ENCODE measurements at regions not wholly inside any gene's neighbourhood (a gene's known extent, or its start where the extent isn't known, plus 50 kb on each side); places are given as distances from the start of the nearest gene placed in this dataset.

- no peaks in the 10 kb centered on the region for H3K9me3 ChIP-seq (replicated peaks; ENCODE audit: insufficient read depth, low read length)
- no peaks in the 10 kb centered on the region for H4K20me1 ChIP-seq (ENCODE audit: insufficient read depth, low read length)
- no peak overlapping the region for H3K4me2 ChIP-seq (ENCODE audit: low read depth, low read length)
- H3K4me1 ChIP-seq (ENCODE audit: low read length) = peaks cover 6% of the 10 kb centered on the region
- H2AFZ ChIP-seq (ENCODE audit: low read length) = no peak overlapping the region
- H3K4me3 ChIP-seq (ENCODE audit: low read length) = no peak overlapping the region
- no peak for DNase-seq
- no peaks in the 10 kb centered on the region for H3K36me3 ChIP-seq (replicated peaks; ENCODE audit: insufficient read depth, low read length)
- no peaks in the 10 kb centered on the region for H3K79me2 ChIP-seq (ENCODE audit: low read length)
- no peak overlapping the region for H3K27ac ChIP-seq (ENCODE audit: low read length)
- no peaks in the 10 kb centered on the region for H3K9me2 ChIP-seq (replicated peaks; ENCODE audit: insufficient read depth, low read length)
- TF ChIP-seq EZH2 (optimal IDR thresholded peaks at IDR 0.05; ENCODE audit: low read depth, low read length) (no peak), CTCF (IDR thresholded peaks at IDR 0.05; ENCODE audit: low read length) (no peak), EZH2phosphoT487 (IDR thresholded peaks at IDR 0.05; ENCODE audit: low read length) (no peak)
- no peak overlapping the region for H3K9ac ChIP-seq (ENCODE audit: low read length)
- H3F3A ChIP-seq (ENCODE audit: insufficient read depth, low read length) = no peaks in the 10 kb centered on the region
- no peaks in the 10 kb centered on the region for H3K27me3 ChIP-seq (replicated peaks; ENCODE audit: insufficient read depth, low read length)
Measured at GRCh38 chr5:154570572-154571324, 92.7 kb upstream of the HAND1 start.

GRCh38 chr5:154568589-154568988, 90.6 kb upstream of the HAND1 start:
- Histone ChIP-seq H3K4me3 (ENCODE audit: low read length) (no peak overlapping the region), H3K9me3 (replicated peaks; ENCODE audit: insufficient read depth, low read length) (no peaks in the 10 kb centered on the region), H3K36me3 (replicated peaks; ENCODE audit: insufficient read depth, low read length) (no peaks in the 10 kb centered on the region), H3K27me3 (replicated peaks; ENCODE audit: insufficient read depth, low read length) (no peaks in the 10 kb centered on the region), H3K4me1 (ENCODE audit: low read length) (no peaks in the 10 kb centered on the region), H3K9ac (ENCODE audit: low read length) (no peak overlapping the region), H3K4me2 (ENCODE audit: low read depth, low read length) (no peak overlapping the region), H3K27ac (ENCODE audit: low read length) (no peak overlapping the region), H4K20me1 (ENCODE audit: insufficient read depth, low read length) (no peaks in the 10 kb centered on the region), H3F3A (ENCODE audit: insufficient read depth, low read length) (no peaks in the 10 kb centered on the region), H2AFZ (ENCODE audit: low read length) (no peak overlapping the region), H3K79me2 (ENCODE audit: low read length) (no peaks in the 10 kb centered on the region), H3K9me2 (replicated peaks; ENCODE audit: insufficient read depth, low read length) (no peaks in the 10 kb centered on the region)
- TF ChIP-seq CTCF (IDR thresholded peaks at IDR 0.05; ENCODE audit: low read length) (no peak), EZH2 (optimal IDR thresholded peaks at IDR 0.05; ENCODE audit: low read depth, low read length) (no peak), EZH2phosphoT487 (IDR thresholded peaks at IDR 0.05; ENCODE audit: low read length) (no peak)
- no peak for DNase-seq

- Histone ChIP-seq H4K20me1 (ENCODE audit: insufficient read depth, low read length) (no peaks in the 10 kb centered on the region), H3K4me3 (ENCODE audit: low read length) (no peak overlapping the region), H3K9me2 (replicated peaks; ENCODE audit: insufficient read depth, low read length) (no peaks in the 10 kb centered on the region), H3F3A (ENCODE audit: insufficient read depth, low read length) (no peaks in the 10 kb centered on the region), H3K79me2 (ENCODE audit: low read length) (no peaks in the 10 kb centered on the region), H3K27me3 (replicated peaks; ENCODE audit: insufficient read depth, low read length) (no peaks in the 10 kb centered on the region), H3K4me1 (ENCODE audit: low read length) (no peaks in the 10 kb centered on the region), H3K9ac (ENCODE audit: low read length) (no peak overlapping the region), H2AFZ (ENCODE audit: low read length) (no peak overlapping the region), H3K4me2 (ENCODE audit: low read depth, low read length) (no peak overlapping the region), H3K36me3 (replicated peaks; ENCODE audit: insufficient read depth, low read length) (no peaks in the 10 kb centered on the region), H3K9me3 (replicated peaks; ENCODE audit: insufficient read depth, low read length) (no peaks in the 10 kb centered on the region), H3K27ac (ENCODE audit: low read length) (no peak overlapping the region)
- DNase-seq = no peak
- TF ChIP-seq EZH2 (optimal IDR thresholded peaks at IDR 0.05; ENCODE audit: low read depth, low read length) (no peak), EZH2phosphoT487 (IDR thresholded peaks at IDR 0.05; ENCODE audit: low read length) (no peak), CTCF (IDR thresholded peaks at IDR 0.05; ENCODE audit: low read length) (no peak)
Measured at GRCh38 chr5:154567155-154567554, 89.1 kb upstream of the HAND1 start.

Data from MM.1S (cell line).